NCI-H2171 (cell line): ENCODE measurements at regions not wholly inside any gene's neighbourhood (a gene's known extent, or its start where the extent isn't known, plus 50 kb on each side); places are given as distances from the start of the nearest gene placed in this dataset.

Experiments used
- DNase-seq: peaks from one replicate; lab custom pipeline; 2025; lab: John Stamatoyannopoulos, UW

DNA sequence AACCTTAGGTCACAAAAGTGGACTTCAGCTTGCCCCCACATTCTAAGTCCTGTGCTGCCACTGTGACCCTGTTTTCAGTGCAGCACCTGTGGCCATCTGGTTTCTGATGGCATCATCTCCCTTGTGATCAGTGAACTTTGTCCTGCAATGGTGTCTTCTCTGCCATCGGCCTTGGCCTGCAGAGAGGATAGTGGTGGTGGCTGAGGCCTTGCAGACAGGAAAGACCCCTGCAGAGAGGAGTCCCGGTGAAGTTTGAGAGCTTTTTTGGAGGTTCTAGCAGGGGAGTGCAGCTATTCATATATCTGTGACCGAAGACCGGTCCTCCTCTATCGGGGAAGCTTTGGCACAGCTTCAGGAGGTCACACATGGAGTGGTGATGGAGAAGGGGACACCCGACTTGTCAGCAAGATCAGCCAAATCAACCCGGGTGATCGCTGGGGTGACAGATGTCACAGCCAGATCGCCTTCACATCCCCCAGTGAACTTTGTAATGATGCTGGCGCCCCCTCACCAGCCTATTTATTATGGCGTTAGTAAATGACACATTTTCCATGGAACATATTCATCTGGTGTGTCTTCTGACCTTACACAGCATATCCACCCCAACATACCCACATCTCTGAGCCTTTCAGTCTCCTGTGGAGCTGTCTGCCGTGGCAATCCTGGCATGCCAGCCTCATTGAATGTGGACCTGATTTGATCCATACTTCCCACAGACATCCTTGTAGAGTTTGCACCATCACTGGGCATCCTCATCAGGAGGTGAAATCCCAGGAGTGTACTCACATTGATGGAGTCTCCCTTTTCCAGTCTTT lies 136.1 kb downstream of the PAPOLA start:
- no peak for DNase-seq

DNA sequence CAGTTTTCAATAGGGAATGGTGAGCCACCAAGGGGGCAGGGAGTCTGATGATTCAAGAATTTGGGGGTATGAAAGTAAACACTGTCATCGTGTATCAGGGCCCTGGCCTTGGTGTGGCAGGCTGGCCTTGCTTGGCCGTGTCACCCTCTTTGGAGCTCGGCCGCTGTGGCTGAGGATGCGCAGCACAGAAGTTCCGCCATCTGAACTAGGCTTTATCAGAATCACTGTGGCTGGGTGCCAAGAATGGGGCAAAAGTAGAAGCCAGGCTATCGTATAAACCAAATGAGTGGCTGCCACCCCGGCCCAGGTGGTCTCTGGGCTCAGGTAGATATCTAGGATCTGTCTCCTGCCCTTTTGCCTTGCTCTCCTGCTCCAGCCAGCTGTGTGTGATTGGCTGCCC lies 137.4 kb downstream of the PAPOLA start:
- DNase-seq = no peak

GRCh38 chr14:96648506-96649326 lies 146.5 kb downstream of the PAPOLA start:
- peak; percentile 14 for DNase-seq

DNA sequence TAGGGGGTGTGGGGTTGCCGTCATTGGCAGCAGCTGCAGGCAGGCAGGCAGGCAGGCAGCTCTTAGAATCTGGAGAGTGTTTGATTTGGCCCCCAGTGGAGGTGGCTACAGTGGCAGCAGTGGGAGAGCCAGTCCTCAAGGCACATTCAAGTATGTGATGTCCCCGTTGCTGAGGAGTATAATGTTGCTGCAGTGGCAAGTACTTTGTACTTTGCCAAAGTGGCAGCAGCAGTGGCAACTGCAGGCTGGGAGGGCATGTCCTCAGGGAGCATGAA lies 147.1 kb downstream of the PAPOLA start:
- no peak for DNase-seq

DNA sequence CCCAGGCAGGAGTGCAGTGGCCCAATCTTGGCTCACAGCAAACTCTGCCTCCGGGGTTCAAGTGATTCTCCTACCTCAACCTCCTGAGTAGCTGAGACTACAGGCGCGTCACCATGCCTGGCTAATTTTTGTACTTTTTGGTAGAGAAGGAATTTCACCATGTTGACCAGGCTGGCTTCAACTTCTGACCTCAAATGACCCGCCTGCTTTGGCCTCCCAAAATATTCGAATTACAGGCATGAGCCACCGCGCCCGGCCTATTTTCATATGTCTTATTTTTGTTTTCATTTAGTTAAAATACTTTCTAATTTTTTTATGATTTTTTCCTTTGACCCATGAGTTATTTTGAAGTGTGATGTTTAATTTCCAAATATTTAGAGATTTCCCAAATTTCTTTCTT lies 143.6 kb upstream of the VRK1 start:
- DNase-seq = no peak

- no peak for DNase-seq
Observed at GRCh38 chr14:96658611-96659010, 138.6 kb upstream of the VRK1 start.

DNA sequence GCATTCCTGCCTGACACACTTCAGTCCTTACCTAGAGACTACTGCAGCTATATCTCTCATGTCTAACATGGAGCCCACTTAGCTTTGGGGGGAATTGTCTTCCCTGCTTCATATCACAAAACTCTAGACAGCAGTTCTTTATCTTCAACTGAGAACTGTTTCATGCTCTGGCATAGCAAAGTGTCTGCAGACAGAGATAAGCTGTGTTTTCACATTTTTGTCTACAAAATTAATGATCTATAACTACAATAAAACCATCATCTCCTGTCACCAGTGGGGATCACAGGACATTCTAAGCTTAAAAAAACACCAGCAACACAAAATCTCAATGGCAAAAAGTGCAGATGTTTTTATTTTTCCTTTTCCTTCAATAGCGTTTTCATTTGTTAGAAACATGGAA lies 137.1 kb upstream of the VRK1 start:
- DNase-seq = no peak

GRCh38 chr14:96660667-96661066 lies 136.5 kb upstream of the VRK1 start:
- no peak for DNase-seq

- no peak for DNase-seq
Observed at GRCh38 chr14:96661244-96661969, 135.8 kb upstream of the VRK1 start.

- no peak for DNase-seq
Observed at GRCh38 chr14:96662116-96662970, 134.8 kb upstream of the VRK1 start.

GRCh38 chr14:96663076-96663475 lies 134.1 kb upstream of the VRK1 start:
- no peak for DNase-seq

DNA sequence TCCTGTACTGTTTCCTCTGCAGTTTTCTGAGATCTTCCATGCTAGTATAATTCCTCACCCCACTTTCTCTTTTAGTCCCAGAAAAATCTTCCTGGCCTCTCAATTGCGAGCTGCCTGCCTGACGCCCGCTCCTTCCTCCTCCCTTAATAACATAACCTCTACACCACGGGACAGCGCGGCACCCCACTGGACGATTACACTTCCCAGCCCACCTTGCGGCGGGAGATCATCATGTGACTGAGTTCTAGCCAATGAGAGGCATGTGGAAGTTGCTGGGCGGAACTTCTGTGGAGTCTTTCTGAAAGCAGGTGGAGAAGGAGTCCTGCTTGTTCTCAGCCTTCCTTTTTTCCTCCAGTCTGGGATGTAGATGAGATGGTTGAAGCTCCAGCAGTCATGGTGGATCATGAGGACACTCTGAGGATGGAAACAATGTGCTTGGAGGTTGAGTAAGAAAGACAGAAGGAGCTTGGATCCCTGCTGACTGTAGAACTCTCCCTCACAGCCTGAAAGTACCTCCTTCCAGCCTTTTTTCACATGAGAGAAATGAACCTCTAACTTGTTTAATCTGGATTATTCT lies 133.6 kb upstream of the VRK1 start:
- no peak for DNase-seq

- DNase-seq = no peak
Observed at GRCh38 chr14:96666088-96666487, 131.1 kb upstream of the VRK1 start.

DNA sequence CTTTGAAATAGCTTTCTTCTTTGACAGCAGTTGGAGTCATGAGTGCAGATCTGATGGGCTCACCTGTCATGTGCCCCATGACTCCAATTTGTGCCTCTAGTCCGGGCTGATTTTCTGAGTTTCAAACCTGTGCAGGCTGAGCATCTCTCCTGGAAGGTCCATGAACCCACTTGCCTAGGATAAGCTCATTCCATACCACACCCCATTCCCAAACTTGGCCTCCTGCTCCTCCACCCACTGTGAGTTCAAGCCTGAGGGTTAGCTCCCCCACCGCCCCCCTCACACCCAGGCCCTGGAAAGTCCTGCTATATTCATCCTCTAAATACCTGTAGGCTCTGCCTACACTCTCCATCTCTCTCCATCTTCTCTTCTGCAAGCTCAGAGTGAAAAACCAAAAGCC lies 126.8 kb upstream of the VRK1 start:
- DNase-seq = no peak

DNA sequence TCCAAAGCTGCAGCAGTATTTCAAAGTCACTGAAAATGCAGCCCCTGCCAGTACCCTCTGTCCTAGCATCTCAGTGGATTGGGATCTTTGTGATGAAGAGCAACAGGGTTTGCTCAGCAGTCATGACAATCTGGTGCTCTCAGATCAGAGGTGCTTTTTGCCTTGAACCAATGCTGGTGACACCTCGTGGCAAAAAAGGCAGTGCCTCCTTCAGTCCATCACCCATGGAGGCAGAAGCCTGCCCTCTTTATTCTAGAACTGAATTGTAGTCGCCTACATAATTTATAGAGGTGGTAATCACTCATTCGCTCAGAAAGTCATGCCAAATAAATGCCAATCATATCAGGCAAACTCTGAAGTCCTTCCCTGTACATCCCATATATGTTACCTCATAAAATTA lies 126.0 kb upstream of the VRK1 start:
- no peak for DNase-seq

DNA sequence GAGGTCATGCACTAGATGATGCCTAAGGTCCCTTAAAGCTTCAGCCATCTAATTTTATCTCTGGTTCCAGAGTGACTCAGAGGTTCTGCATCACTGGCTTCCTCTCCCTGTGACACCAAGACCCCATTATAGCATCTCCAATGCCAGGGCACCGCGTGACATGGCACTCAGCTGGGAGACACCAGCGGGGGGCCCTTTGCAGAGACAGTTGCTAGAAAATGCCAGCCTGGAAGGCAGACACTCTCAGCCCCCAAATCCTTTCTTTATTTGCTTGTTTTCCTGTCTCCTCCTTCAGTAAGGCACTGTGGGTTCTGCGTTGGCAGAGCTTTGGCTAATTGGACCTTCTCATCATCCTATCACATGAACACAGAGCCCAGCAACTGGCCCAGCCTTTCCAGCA lies 123.5 kb upstream of the VRK1 start:
- no peak for DNase-seq

- DNase-seq = no peak
Observed at GRCh38 chr14:96674121-96674520, 123.1 kb upstream of the VRK1 start.

DNA sequence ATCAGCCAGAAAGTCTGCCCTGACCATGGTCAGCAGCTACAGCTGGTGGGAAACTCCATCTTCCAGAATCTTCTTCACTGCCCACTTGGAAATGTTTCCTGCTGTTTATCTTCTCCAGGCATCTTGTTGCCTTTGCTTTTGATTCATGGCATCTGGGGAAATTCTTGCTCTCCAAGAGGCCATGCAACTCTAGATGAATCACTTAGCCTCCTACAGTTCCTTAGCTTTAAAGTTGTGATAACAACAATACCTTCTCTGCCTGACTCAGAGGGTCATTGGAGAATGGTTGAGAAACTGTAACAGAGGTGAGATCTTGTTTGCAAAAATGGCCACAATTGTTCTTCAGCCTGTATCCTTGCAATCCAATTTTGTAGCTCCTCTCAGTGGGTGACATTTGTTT lies 121.0 kb upstream of the VRK1 start:
- DNase-seq = no peak

- DNase-seq = no peak
Observed at GRCh38 chr14:96681829-96682228, 115.4 kb upstream of the VRK1 start.

- DNase-seq = no peak
Observed at GRCh38 chr14:96682401-96682800, 114.8 kb upstream of the VRK1 start.

- no peak for DNase-seq
Observed at GRCh38 chr14:96683562-96684289, 113.5 kb upstream of the VRK1 start.
